HAP-1 (cell line): ENCODE measurements at regions not wholly inside any gene's neighbourhood (a gene's known extent, or its start where the extent isn't known, plus 50 kb on each side); places are given as distances from the start of the nearest gene placed in this dataset.
"Not testable (repeated sequence)": the region's sequence is repeated elsewhere in the genome, so short reads cannot be mapped to it uniquely, and the experiment has no call there.

Experiments used
- DNase-seq, 2 experiments: peaks; one replicate each; pipeline ENCODE4 v3.0.0-alpha.2; 2016 to 2020; ENCODE audit warnings: low spot score in 2 of 2
- H3K27me3 ChIP-seq: fragments of 250-450 bp; sonication (Bioruptor Pico); 2 replicates; pipeline ENCODE4 v1.5.1; 2020; ENCODE audit warnings: low read depth, mild to moderate bottlenecking, moderate library complexity
- H3K36me3 ChIP-seq: fragments of 250-450 bp; sonication (Bioruptor Pico); replicated peaks from 2 replicates; pipeline ENCODE4 v1.5.1; 2020; ENCODE audit warnings: mild to moderate bottlenecking
- H3K4me1 ChIP-seq: fragments of 250-450 bp; sonication (Bioruptor Pico); 2 replicates; pipeline ENCODE4 v1.5.1; 2020; ENCODE audit warnings: mild to moderate bottlenecking
- H3K4me3 ChIP-seq: fragments of 250-450 bp; sonication (Bioruptor Pico); 2 replicates; pipeline ENCODE4 v1.5.1; 2020; ENCODE audit warnings: mild to moderate bottlenecking, moderate library complexity
- H3K9me3 ChIP-seq: fragments of 250-450 bp; sonication (Bioruptor Pico); 2 replicates; pipeline ENCODE4 v1.5.1; 2020; ENCODE audit warnings: mild to moderate bottlenecking, moderate library complexity
- in situ Hi-C: fragments of 300-500 bp; cut with MboI; formaldehyde crosslinking; loops from 3 replicates; pipeline ENCODE4 v1.14.3; 2020; ENCODE audit warnings: low sequenced_read_pairs, inconsistent platforms, mixed read lengths

GRCh38 chr3:13766128-13766527, 113.7 kb downstream of the WNT7A start:
- H3K4me1 ChIP-seq = no peaks in the 10 kb centered on the region
- no peak for DNase-seq
- in situ Hi-C loops = no loop called here

GRCh38 chr3:13764161-13764560, 115.7 kb downstream of the WNT7A start:
- H3K9me3 ChIP-seq = no peaks in the 10 kb centered on the region
- H3K4me1 ChIP-seq = no peaks in the 10 kb centered on the region
- no peak overlapping the region for H3K4me3 ChIP-seq
- no peaks in the 10 kb centered on the region for H3K27me3 ChIP-seq
- no peaks in the 10 kb centered on the region for H3K36me3 ChIP-seq
- in situ Hi-C loops = no loop called here
- no peak for DNase-seq

More at GRCh38 chr3:13766128-13766527, 113.7 kb downstream of the WNT7A start:
- no peak overlapping the region for H3K4me3 ChIP-seq
- no peaks in the 10 kb centered on the region for H3K9me3 ChIP-seq
- no peaks in the 10 kb centered on the region for H3K36me3 ChIP-seq
- no peaks in the 10 kb centered on the region for H3K27me3 ChIP-seq

- no peaks in the 10 kb centered on the region for H3K4me1 ChIP-seq
- in situ Hi-C loops = no loop called here
- DNase-seq = no peak
- no peaks in the 10 kb centered on the region for H3K9me3 ChIP-seq
- H3K36me3 ChIP-seq = no peaks in the 10 kb centered on the region
- no peak overlapping the region for H3K4me3 ChIP-seq
- no peaks in the 10 kb centered on the region for H3K27me3 ChIP-seq
These were observed 117.0 kb downstream of the WNT7A start for GRCh38 chr3:13762906-13763305.

- no peak for DNase-seq
- no peak overlapping the region for H3K4me3 ChIP-seq
- H3K36me3 ChIP-seq = no peaks in the 10 kb centered on the region
- no peaks in the 10 kb centered on the region for H3K4me1 ChIP-seq
- H3K9me3 ChIP-seq = 0 out of 2 replicates have a peak, but pooled peaks cover 2% of the 10 kb centered on the region
- H3K27me3 ChIP-seq = no peaks in the 10 kb centered on the region
- in situ Hi-C loops = no loop called here
These were observed 129.1 kb downstream of the WNT7A start for GRCh38 chr3:13750731-13751130.

- H3K9me3 ChIP-seq = no peaks in the 10 kb centered on the region
- H3K4me3 ChIP-seq = no peak overlapping the region
- no peak for DNase-seq
- H3K27me3 ChIP-seq = no peaks in the 10 kb centered on the region
- H3K4me1 ChIP-seq = no peaks in the 10 kb centered on the region
- in situ Hi-C loops = no loop called here
- no peaks in the 10 kb centered on the region for H3K36me3 ChIP-seq
These were observed 129.7 kb downstream of the WNT7A start for GRCh38 chr3:13750215-13750614.

GRCh38 chr3:13749063-13749764, 130.7 kb downstream of the WNT7A start:
- in situ Hi-C loops = no loop called here
- Histone ChIP-seq H3K27me3 (no peaks in the 10 kb centered on the region), H3K4me1 (no peaks in the 10 kb centered on the region), H3K36me3 (no peaks in the 10 kb centered on the region), H3K4me3 (no peak overlapping the region), H3K9me3 (no peaks in the 10 kb centered on the region)
- no peak for DNase-seq

- no peaks in the 10 kb centered on the region for H3K4me1 ChIP-seq
- H3K27me3 ChIP-seq = no peaks in the 10 kb centered on the region
- in situ Hi-C loops = no loop called here
- H3K4me3 ChIP-seq = no peak overlapping the region
- H3K9me3 ChIP-seq = no peaks in the 10 kb centered on the region
- no peaks in the 10 kb centered on the region for H3K36me3 ChIP-seq
- DNase-seq = no peak
These were observed 131.5 kb downstream of the WNT7A start for GRCh38 chr3:13748276-13748879.

- Histone ChIP-seq H3K4me1 (no peaks in the 10 kb centered on the region), H3K9me3 (no peaks in the 10 kb centered on the region), H3K4me3 (no peak overlapping the region), H3K27me3 (no peaks in the 10 kb centered on the region), H3K36me3 (no peaks in the 10 kb centered on the region)
- in situ Hi-C loops = no loop called here
- no peak for DNase-seq
These were observed 132.2 kb downstream of the WNT7A start for GRCh38 chr3:13747627-13748026.

GRCh38 chr3:13746385-13746784, 133.5 kb downstream of the WNT7A start:
- DNase-seq = no peak
- Histone ChIP-seq H3K27me3 (0 out of 2 replicates have a peak, but pooled peaks cover 4% of the 10 kb centered on the region), H3K9me3 (no peaks in the 10 kb centered on the region; the same call in 1 of the 2 replicates), H3K36me3 (no peaks in the 10 kb centered on the region), H3K4me3 (no peak overlapping the region), H3K4me1 (no peaks in the 10 kb centered on the region)
- in situ Hi-C loops = no loop called here

- DNase-seq = no peak
- in situ Hi-C loops = no loop called here
- no peak overlapping the region for H3K4me3 ChIP-seq
- H3K9me3 ChIP-seq = no peaks in the 10 kb centered on the region; the same call in 1 of the 2 replicates
- 0 out of 2 replicates have a peak, but pooled peaks cover 4% of the 10 kb centered on the region for H3K27me3 ChIP-seq
- no peaks in the 10 kb centered on the region for H3K4me1 ChIP-seq
- no peaks in the 10 kb centered on the region for H3K36me3 ChIP-seq
These were observed 134.2 kb downstream of the WNT7A start for GRCh38 chr3:13745636-13746035.

GRCh38 chr3:13740795-13741194, 139.1 kb downstream of the WNT7A start:
- no peak overlapping the region for H3K4me3 ChIP-seq
- H3K27me3 ChIP-seq = 0 out of 2 replicates have a peak, but pooled peaks cover 4% of the 10 kb centered on the region
- H3K9me3 ChIP-seq = no peaks in the 10 kb centered on the region; the same call in 1 of the 2 replicates
- in situ Hi-C loops = no loop called here
- H3K36me3 ChIP-seq = no peaks in the 10 kb centered on the region
- H3K4me1 ChIP-seq = no peaks in the 10 kb centered on the region
- no peak for DNase-seq

- H3K4me3 ChIP-seq, H3K27me3 ChIP-seq, DNase-seq, H3K4me1 ChIP-seq, H3K36me3 ChIP-seq, H3K9me3 ChIP-seq, in situ Hi-C loops: not testable (repeated sequence)
These were observed 146.1 kb downstream of the WNT7A start for GRCh38 chr3:13733726-13734125.

GRCh38 chr3:13728487-13728886, 151.4 kb downstream of the WNT7A start:
- Histone ChIP-seq H3K4me1 (peaks cover 3% of the 10 kb centered on the region; the same call in 1 of the 2 replicates), H3K9me3 (no peaks in the 10 kb centered on the region), H3K4me3 (no peak overlapping the region), H3K27me3 (no peaks in the 10 kb centered on the region), H3K36me3 (no peaks in the 10 kb centered on the region)
- DNase-seq = no peak
- in situ Hi-C loops = no loop called here

GRCh38 chr3:13727890-13728289, 152.0 kb downstream of the WNT7A start:
- H3K9me3 ChIP-seq = no peaks in the 10 kb centered on the region
- DNase-seq = no peak
- H3K36me3 ChIP-seq = no peaks in the 10 kb centered on the region
- H3K4me1 ChIP-seq = peaks cover 3% of the 10 kb centered on the region; the same call in 1 of the 2 replicates
- in situ Hi-C loops = no loop called here
- H3K27me3 ChIP-seq = no peaks in the 10 kb centered on the region
- H3K4me3 ChIP-seq = no peak overlapping the region
